ENCODE measurements at regions not wholly inside any gene's neighbourhood (a gene's known extent, or its start where the extent isn't known, plus 50 kb on each side); places are given as distances from the start of the nearest gene placed in this dataset.

DNA sequence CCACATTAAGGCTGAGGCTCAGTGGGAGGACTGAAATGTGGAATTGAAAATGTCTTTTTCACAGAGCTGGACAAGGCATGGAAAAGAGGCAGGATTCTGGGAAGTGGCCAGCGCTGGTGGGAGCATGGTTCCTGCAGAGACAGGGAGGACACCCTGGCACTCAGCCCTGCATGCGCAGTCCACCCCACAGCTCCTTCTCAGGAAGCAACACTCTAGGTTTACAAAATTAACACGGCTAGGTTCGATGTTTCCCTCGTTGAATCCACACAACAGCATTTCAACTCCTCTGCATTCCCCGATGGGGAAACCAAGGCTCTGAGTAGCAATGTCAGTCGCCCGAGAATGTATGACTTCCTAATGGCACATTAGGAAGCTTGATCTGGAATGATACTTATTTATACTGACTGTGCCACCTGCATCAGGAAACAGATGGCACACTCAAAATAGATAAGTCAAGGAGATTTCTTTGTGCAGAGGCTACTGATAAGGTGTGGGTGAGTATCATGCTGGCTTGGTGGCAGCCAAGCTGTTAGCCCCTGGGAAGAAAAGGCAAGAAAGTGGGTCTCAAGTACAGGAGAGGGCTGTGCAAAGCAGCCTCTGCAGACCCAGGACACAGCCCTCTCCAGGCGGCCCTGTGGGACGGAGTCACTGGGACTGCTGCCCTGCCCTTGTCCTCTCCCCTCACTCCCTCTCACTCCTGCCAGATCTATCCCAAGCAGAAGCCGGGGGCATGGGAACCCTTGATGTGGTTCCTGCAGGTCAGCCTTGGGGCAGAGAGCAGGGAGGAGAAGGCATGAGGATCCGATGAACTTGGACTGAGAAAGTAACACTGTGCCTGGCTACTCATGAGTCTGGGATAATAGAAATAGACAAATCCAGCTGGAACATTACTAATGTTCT, 158.4 kb upstream of the FHL2 start:
- CTCF ChIA-PET = no interaction called here
- POLR2A ChIA-PET = no interaction called here
- DNase-seq (ENCODE audit: low read depth, low spot score) = no peak
- Histone ChIP-seq H3K27ac (ENCODE audit: low read depth, low read length) (no peak overlapping the region), H3K9me3 (ENCODE audit: control insufficient read depth, insufficient read depth, low read length) (no peaks in the 10 kb centered on the region; the same call in 1 of the 2 replicates), H3K4me3 (ENCODE audit: low read depth, low read length) (no peak overlapping the region), H3K27me3 (ENCODE audit: control insufficient read depth, insufficient read depth, low read length) (peaks cover 30% of the 10 kb centered on the region)
- TF ChIP-seq CTCF (IDR thresholded peaks at IDR 0.05; ENCODE audit: low read depth, low read length) = no peak

- ChIA-PET CTCF (no interaction called here), POLR2A (no interaction called here)
- Histone ChIP-seq H3K4me3 (ENCODE audit: low read depth, low read length) (no peak overlapping the region), H3K27me3 (ENCODE audit: control insufficient read depth, insufficient read depth, low read length) (peaks cover 25% of the 10 kb centered on the region), H3K9me3 (ENCODE audit: control insufficient read depth, insufficient read depth, low read length) (no peaks in the 10 kb centered on the region; the same call in 1 of the 2 replicates), H3K27ac (ENCODE audit: low read depth, low read length) (no peak overlapping the region)
- no peak for TF ChIP-seq CTCF (IDR thresholded peaks at IDR 0.05; ENCODE audit: low read depth, low read length)
- DNase-seq (ENCODE audit: low read depth, low spot score) = no peak
Observed at GRCh38 chr2:105556366-105556765, 157.5 kb upstream of the FHL2 start.

GRCh38 chr2:105554235-105554634, 155.4 kb upstream of the FHL2 start:
- TF ChIP-seq CTCF (IDR thresholded peaks at IDR 0.05; ENCODE audit: low read depth, low read length) = no peak
- no peak overlapping the region for H3K4me3 ChIP-seq (ENCODE audit: low read depth, low read length)
- H3K27ac ChIP-seq (ENCODE audit: low read depth, low read length) = no peak overlapping the region
- H3K27me3 ChIP-seq (ENCODE audit: control insufficient read depth, insufficient read depth, low read length) = peaks cover 13% of the 10 kb centered on the region
- no peak for DNase-seq (ENCODE audit: low read depth, low spot score)
- no peaks in the 10 kb centered on the region for H3K9me3 ChIP-seq (ENCODE audit: control insufficient read depth, insufficient read depth, low read length)
- POLR2A ChIA-PET = no interaction called here
- CTCF ChIA-PET = interaction anchor here (1.3 kb wide), 1 partner anchor 210 kb away, joined by 3 read pairs; no protein-coding TSS in a partner anchor

DNA sequence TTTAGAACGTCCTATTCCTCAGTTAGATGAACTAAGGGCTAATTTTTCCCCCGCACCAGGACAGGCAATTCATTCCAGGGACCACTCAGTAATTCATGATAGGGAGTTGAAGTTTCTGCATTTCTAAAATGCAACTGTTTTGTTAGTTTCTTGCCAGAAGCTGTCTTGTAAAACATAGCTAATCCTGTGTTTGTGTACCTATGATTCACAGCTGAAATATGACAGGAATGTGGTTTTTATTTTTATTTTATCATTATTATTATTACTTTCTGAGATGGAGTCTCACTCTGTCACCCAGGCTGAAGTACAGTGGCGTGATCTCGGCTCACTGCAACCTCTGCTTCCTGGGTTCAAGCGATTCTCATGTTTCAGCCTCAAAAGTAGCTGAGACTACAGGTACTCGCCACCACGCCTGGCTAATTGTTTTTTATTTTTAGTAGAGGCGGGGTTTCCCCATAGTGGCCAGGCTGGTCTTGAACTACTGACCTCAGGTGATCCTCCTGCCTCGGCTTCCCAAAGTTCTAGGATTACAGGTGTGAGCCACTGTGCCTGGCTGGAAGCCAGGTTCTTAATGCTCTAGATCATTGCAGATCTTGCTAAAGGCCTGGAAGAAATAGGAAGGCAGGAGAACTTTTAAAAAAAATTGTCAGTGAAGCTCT, 154.8 kb upstream of the FHL2 start:
- ChIA-PET POLR2A (no interaction called here), CTCF (interaction anchor here (0.8 to 1.3 kb wide), 3 partner anchors 9 to 1028 kb away, joined by 3 to 4 read pairs (median 3); no protein-coding TSS in a partner anchor)
- no peak for TF ChIP-seq CTCF (IDR thresholded peaks at IDR 0.05; ENCODE audit: low read depth, low read length)
- Histone ChIP-seq H3K27ac (ENCODE audit: low read depth, low read length) (no peak overlapping the region), H3K9me3 (ENCODE audit: control insufficient read depth, insufficient read depth, low read length) (no peaks in the 10 kb centered on the region), H3K27me3 (ENCODE audit: control insufficient read depth, insufficient read depth, low read length) (peaks cover 13% of the 10 kb centered on the region), H3K4me3 (ENCODE audit: low read depth, low read length) (no peak overlapping the region)
- DNase-seq (ENCODE audit: low read depth, low spot score) = no peak

- CTCF ChIA-PET = interaction anchor here (0.5 to 1.6 kb wide), 12 partner anchors 25 to 538 kb away, joined by 3 to 25 read pairs (median 4); no protein-coding TSS in a partner anchor
- Histone ChIP-seq H3K27ac (ENCODE audit: low read depth, low read length) (no peak overlapping the region), H3K9me3 (ENCODE audit: control insufficient read depth, insufficient read depth, low read length) (no peaks in the 10 kb centered on the region), H3K27me3 (ENCODE audit: control insufficient read depth, insufficient read depth, low read length) (peaks cover 6% of the 10 kb centered on the region), H3K4me3 (ENCODE audit: low read depth, low read length) (no peak overlapping the region)
- TF ChIP-seq CTCF (IDR thresholded peaks at IDR 0.05; ENCODE audit: low read depth, low read length) = no peak
- POLR2A ChIA-PET = no interaction called here
- no peak for DNase-seq (ENCODE audit: low read depth, low spot score)
Observed at GRCh38 chr2:105546628-105546974, 147.8 kb upstream of the FHL2 start.
